ENCODE measurements at regions not wholly inside any gene's neighbourhood (a gene's known extent, or its start where the extent isn't known, plus 50 kb on each side); places are given as distances from the start of the nearest gene placed in this dataset.
"Not testable (repeated sequence)": the region's sequence is repeated elsewhere in the genome, so short reads cannot be mapped to it uniquely, and the experiment has no call there.

- H3K4me2 ChIP-seq (ENCODE audit: low read length): no peak overlapping the region
These were observed 125.3 kb upstream of the BNIP2 start for GRCh38 chr15:59814409-59814808.

GRCh38 chr15:59812889-59813288 lies 123.8 kb upstream of the BNIP2 start:
- Histone ChIP-seq H3K36me3 (ENCODE audit: control insufficient read depth, low read length) (no peaks in the 10 kb centered on the region), H4K20me1 (ENCODE audit: control insufficient read depth, insufficient read depth, low read depth, low read length) (no peaks in the 10 kb centered on the region), H3F3A (ENCODE audit: control insufficient read depth, insufficient read depth) (no peaks in the 10 kb centered on the region), H3K4me2 (ENCODE audit: low read length) (no peak overlapping the region), H3K79me2 (ENCODE audit: control insufficient read depth, low read length) (no peaks in the 10 kb centered on the region), H3K27ac (ENCODE audit: low read depth, low read length) (no peak overlapping the region), H3K9me3 (ENCODE audit: control insufficient read depth, insufficient read depth, low read length) (no peaks in the 10 kb centered on the region), H3K27me3 (ENCODE audit: control insufficient read depth, low read length) (no peaks in the 10 kb centered on the region), H3K4me1 (ENCODE audit: control insufficient read depth, low read length) (no peaks in the 10 kb centered on the region), H3K4me3 (ENCODE audit: low read length) (no peak overlapping the region), H3K9me2 (replicated peaks; ENCODE audit: control insufficient read depth, low read length) (no peaks in the 10 kb centered on the region)
- TF ChIP-seq CTCF (IDR thresholded peaks at IDR 0.05; ENCODE audit: low read depth, low read length, poor library complexity, severe bottlenecking) (no peak), EZH2phosphoT487 (IDR thresholded peaks at IDR 0.05; ENCODE audit: borderline replicate concordance, low read length) (no peak)

More at GRCh38 chr15:59814409-59814808, 125.3 kb upstream of the BNIP2 start:
- Histone ChIP-seq H3K36me3 (ENCODE audit: control insufficient read depth, low read length) (no peaks in the 10 kb centered on the region), H3K9me3 (ENCODE audit: control insufficient read depth, insufficient read depth, low read length) (no peaks in the 10 kb centered on the region), H3F3A (ENCODE audit: control insufficient read depth, insufficient read depth) (no peaks in the 10 kb centered on the region), H3K79me2 (ENCODE audit: control insufficient read depth, low read length) (no peaks in the 10 kb centered on the region), H3K27me3 (ENCODE audit: control insufficient read depth, low read length) (no peaks in the 10 kb centered on the region), H4K20me1 (ENCODE audit: control insufficient read depth, insufficient read depth, low read depth, low read length) (no peaks in the 10 kb centered on the region), H3K9me2 (replicated peaks; ENCODE audit: control insufficient read depth, low read length) (no peaks in the 10 kb centered on the region), H3K27ac (ENCODE audit: low read depth, low read length) (no peak overlapping the region), H3K4me3 (ENCODE audit: low read length) (no peak overlapping the region), H3K4me1 (ENCODE audit: control insufficient read depth, low read length) (no peaks in the 10 kb centered on the region)
- TF ChIP-seq CTCF (IDR thresholded peaks at IDR 0.05; ENCODE audit: low read depth, low read length, poor library complexity, severe bottlenecking) (no peak), EZH2phosphoT487 (IDR thresholded peaks at IDR 0.05; ENCODE audit: borderline replicate concordance, low read length) (no peak)

- TF ChIP-seq EZH2phosphoT487 (IDR thresholded peaks at IDR 0.05; ENCODE audit: borderline replicate concordance, low read length): no peak
- TF ChIP-seq CTCF (IDR thresholded peaks at IDR 0.05; ENCODE audit: low read depth, low read length, poor library complexity, severe bottlenecking): no peak
- H3K4me1 ChIP-seq (ENCODE audit: control insufficient read depth, low read length): no peaks in the 10 kb centered on the region
- no peaks in the 10 kb centered on the region for H3K36me3 ChIP-seq (ENCODE audit: control insufficient read depth, low read length)
- H3F3A ChIP-seq (ENCODE audit: control insufficient read depth, insufficient read depth): no peaks in the 10 kb centered on the region
- H3K27me3 ChIP-seq (ENCODE audit: control insufficient read depth, low read length): no peaks in the 10 kb centered on the region
- H3K27ac ChIP-seq (ENCODE audit: low read depth, low read length): no peak overlapping the region
- no peaks in the 10 kb centered on the region for H3K9me2 ChIP-seq (replicated peaks; ENCODE audit: control insufficient read depth, low read length)
- no peak overlapping the region for H3K4me2 ChIP-seq (ENCODE audit: low read length)
- H3K9me3 ChIP-seq (ENCODE audit: control insufficient read depth, insufficient read depth, low read length): no peaks in the 10 kb centered on the region
- no peak overlapping the region for H3K4me3 ChIP-seq (ENCODE audit: low read length)
- H4K20me1 ChIP-seq (ENCODE audit: control insufficient read depth, insufficient read depth, low read depth, low read length): no peaks in the 10 kb centered on the region
- H3K79me2 ChIP-seq (ENCODE audit: control insufficient read depth, low read length): no peaks in the 10 kb centered on the region
These were observed 123.2 kb upstream of the BNIP2 start for GRCh38 chr15:59812250-59812870.

- not testable (repeated sequence) for H3K4me1 ChIP-seq (ENCODE audit: control insufficient read depth, low read length); H3K4me2 ChIP-seq (ENCODE audit: low read length); H3K9me3 ChIP-seq (ENCODE audit: control insufficient read depth, insufficient read depth, low read length); H3K4me3 ChIP-seq (ENCODE audit: low read length); H4K20me1 ChIP-seq (ENCODE audit: control insufficient read depth, insufficient read depth, low read depth, low read length); H3K9me2 ChIP-seq (replicated peaks; ENCODE audit: control insufficient read depth, low read length); H3F3A ChIP-seq (ENCODE audit: control insufficient read depth, insufficient read depth); H3K27me3 ChIP-seq (ENCODE audit: control insufficient read depth, low read length); H3K36me3 ChIP-seq (ENCODE audit: control insufficient read depth, low read length); H3K27ac ChIP-seq (ENCODE audit: low read depth, low read length); H3K79me2 ChIP-seq (ENCODE audit: control insufficient read depth, low read length)
These were observed 114.3 kb upstream of the BNIP2 start for GRCh38 chr15:59803293-59803966.

Measured in DOHH2 (cell line).